GM12878 (cell line): ENCODE measurements at regions not wholly inside any gene's neighbourhood (a gene's known extent, or its start where the extent isn't known, plus 50 kb on each side); places are given as distances from the start of the nearest gene placed in this dataset.

ENCODE experiments used
- CTCF ChIP-seq, 3 experiments: IDR thresholded peaks in 2 of 3; conservative IDR thresholded peaks in 1 of 3; 2 replicates each; pipeline ENCODE4 v1.5.1; 2011; ENCODE audit warnings: low read depth in 3 of 3, low read length in 3 of 3, mild to moderate bottlenecking in 3 of 3, control low read depth in 2 of 3, moderate library complexity in 2 of 3, inconsistent platforms in 1 of 3, mixed read lengths in 1 of 3; ENCODE audit not compliant: control insufficient read depth in 2 of 3, insufficient read depth in 1 of 3; ENCODE audit errors: extremely low read depth in 1 of 3
- MLLT1 ChIP-seq: fragments of 450-650 bp; IDR thresholded peaks from 2 replicates; pipeline ENCODE4 v1.6.1; 2016; ENCODE audit warnings: mild to moderate bottlenecking
- RAD51 ChIP-seq: fragments of 450-650 bp; IDR thresholded peaks from 2 replicates; pipeline ENCODE4 v1.6.1; 2016; ENCODE audit warnings: moderate library complexity, mild to moderate bottlenecking, inconsistent platforms
- SMC3 ChIP-seq: IDR thresholded peaks from 2 replicates; pipeline ENCODE4 v1.6.1; 2011; ENCODE audit warnings: low read length, improper control_type of control experiment, borderline replicate concordance

GRCh38 chr1:96967311-96967710 lies 245.7 kb downstream of the PTBP2 start:
- TF ChIP-seq RAD51 (no peak), SMC3 (no peak), CTCF (IDR thresholded peaks at IDR 0.05 in 2 of 3, conservative IDR thresholded peaks at IDR 0.05 in 1 of 3; ENCODE audit: control insufficient read depth in 2 of 3, extremely low read depth in 1 of 3, insufficient read depth in 1 of 3, low read depth in 3 of 3, low read length in 3 of 3) (no peak), MLLT1 (no peak)
